ENCODE measurements at regions not wholly inside any gene's neighbourhood (a gene's known extent, or its start where the extent isn't known, plus 50 kb on each side); places are given as distances from the start of the nearest gene placed in this dataset.

DNA sequence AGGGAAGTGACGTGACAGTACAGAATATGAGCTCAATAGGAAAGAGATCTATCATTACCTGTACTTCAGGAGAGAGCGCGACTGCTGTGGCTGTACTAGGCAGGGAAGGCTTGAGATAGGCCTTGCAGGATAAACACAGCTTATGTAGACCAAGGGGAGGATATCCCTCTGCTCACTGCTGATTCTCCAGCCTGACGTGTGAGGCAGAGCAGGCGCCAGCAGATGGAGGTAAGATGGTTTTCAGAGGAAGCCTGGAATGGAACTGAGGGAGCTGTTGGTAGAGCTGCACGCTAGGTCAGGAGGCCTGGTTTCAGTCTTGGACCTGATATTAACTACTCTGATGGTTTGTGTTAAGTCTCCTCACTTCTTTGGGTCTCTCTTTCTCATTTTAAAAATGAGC is 291.4 kb downstream of the YTHDC2 start (continued):
- no peak for TF ChIP-seq ZNF407 (IDR thresholded peaks at IDR 0.05; ENCODE audit: low read depth)
- TF ChIP-seq RHOXF2B (CRISPR knock-in tag; conservative IDR thresholded peaks at IDR 0.05), result no peak
- TF ChIP-seq YY1 (IDR thresholded peaks at IDR 0.05; ENCODE audit: borderline replicate concordance in 1 of 3, control insufficient read depth in 1 of 3, extremely low read depth in 1 of 3, insufficient read depth in 3 of 3, insufficient read length in 1 of 3, insufficient replicate concordance in 2 of 3, low read depth in 1 of 3, low read length in 2 of 3), result no peak
- TF ChIP-seq PHTF2 (CRISPR knock-in tag; IDR thresholded peaks at IDR 0.05), result no peak
